Stimulated activated CD8-positive, alpha-beta memory T cell treated with anti-CD3 and anti-CD28 coated beads, Interleukin-7, amount 100 ng/mL, for 48 hours (primary cell): ENCODE measurements at regions not wholly inside any gene's neighbourhood (a gene's known extent, or its start where the extent isn't known, plus 50 kb on each side); places are given as distances from the start of the nearest gene placed in this dataset.
A peak's percentile ranks its signal among the peaks of the same experiment; 100 is the strongest.
"Not testable (repeated sequence)": the region's sequence is repeated elsewhere in the genome, so short reads cannot be mapped to it uniquely, and the experiment has no call there.

Source experiments
- DNase-seq, 2 donors: peaks; one replicate each; pipeline ENCODE4 v3.0.0-alpha.2; 2020; ENCODE audit warnings: low read depth in 1 of 2; ENCODE audit errors: extremely low read depth in 1 of 2

GRCh38 chr6:118719351-118720124, 68.1 kb upstream of the CEP85L start:
- DNase-seq = no peak

DNA sequence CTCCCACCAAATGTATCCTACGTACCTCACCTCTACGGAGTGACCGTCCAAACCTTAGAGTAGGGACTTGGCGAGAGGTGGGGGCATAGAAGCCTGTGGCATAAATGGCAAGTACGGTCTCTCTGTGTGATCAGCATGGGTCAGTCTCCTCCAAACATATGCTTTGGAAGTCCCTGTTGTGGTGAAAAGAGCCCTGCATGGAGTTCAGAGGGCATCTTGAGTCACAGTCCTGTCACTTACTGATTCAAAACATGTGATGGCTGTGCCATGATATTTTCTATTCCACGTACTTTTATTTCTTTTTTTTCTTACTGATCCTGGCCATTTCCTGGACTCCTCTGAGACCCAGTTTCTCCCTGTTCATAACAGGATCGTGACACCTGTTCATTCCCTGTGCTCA, 67.5 kb upstream of the CEP85L start:
- DNase-seq = no peak

GRCh38 chr6:118718297-118718696, 66.9 kb upstream of the CEP85L start:
- no peak for DNase-seq

DNA sequence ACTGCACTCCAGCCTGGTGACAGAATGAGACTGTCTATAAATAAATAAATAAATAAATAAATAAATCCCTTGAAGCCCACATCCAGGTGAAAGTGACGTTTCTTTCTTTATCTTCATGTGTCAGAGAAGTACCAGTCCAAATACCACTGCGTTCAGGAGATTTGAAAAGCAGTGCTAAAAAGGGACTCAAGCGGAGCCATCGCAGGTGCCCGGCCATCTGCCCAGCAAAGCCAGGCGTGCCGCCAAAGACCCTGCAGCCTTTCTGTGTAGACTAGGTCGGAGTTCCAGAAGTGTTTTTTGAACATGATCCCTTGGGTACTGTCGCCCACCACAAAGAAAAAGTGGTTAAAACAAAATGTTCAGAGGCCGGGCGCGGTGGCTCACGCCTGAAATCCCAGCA, 65.7 kb upstream of the CEP85L start:
- DNase-seq = no peak

GRCh38 chr6:118715907-118716306, 64.5 kb upstream of the CEP85L start:
- DNase-seq = not testable (repeated sequence)

GRCh38 chr6:118715376-118715775, 64.0 kb upstream of the CEP85L start:
- DNase-seq = no peak

DNA sequence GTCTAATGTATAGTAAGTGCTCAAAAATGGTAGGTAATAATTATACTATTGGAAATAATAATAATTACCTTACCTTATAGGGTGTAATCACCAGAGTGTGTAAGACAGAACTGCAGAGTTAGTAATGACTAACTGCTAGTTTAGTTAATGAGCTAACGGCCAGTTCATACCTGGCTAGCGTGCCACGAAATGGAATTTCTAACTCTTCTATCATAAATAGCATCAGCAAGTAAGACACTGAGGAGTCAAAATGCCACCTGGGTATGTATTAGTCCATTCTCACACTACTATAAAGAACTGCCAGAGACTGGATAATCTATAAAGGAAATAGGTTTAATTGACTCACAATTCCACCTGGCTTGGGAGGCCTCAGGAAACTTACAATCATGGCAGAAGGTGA, 63.4 kb upstream of the CEP85L start:
- DNase-seq = no peak

GRCh38 chr6:118712969-118713368, 61.6 kb upstream of the CEP85L start:
- DNase-seq = no peak

GRCh38 chr6:118710616-118711015, 59.2 kb upstream of the CEP85L start:
- no peak for DNase-seq

DNA sequence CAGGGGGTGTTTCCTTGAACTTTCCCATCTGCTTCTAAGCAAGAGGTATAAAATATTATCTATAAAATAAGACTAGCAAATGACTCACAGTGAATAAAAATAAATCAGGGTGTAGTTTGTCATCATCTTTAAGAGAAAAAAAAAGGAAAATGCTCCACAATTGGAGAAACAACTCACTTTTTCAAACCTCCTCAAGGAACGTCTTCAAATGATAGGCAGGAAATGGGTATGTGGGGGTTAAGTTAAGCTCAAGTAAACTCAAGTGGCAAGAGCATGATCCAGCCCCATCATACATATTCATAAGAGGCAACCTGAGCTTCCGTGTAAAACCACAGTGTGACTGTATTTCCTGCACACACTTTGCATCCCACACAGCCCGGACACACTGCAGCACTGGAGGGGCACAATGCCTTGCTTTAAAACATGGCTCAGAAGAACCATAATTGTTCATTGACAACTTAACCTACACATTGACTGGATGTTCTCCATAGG, 58.5 kb upstream of the CEP85L start:
- peak; percentile 45 to 79 for DNase-seq

DNA sequence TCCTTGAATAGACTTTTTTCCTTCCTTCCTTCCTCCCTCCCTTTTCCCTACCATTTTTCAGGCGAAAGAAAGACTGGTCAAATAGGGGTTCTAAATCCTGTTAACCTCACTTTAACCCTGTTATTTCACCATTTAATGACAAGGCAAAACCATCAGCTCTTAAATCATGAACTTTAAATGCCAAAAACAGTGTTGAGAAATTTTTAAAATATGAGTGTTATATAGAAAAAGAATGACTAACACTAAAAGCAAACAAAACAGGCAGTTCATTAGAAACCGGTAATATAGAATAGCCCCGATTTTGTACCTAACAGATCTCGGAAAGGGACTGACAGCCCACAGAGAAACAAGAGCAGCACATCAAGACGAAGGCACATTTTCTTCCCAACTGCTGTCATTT, 57.4 kb upstream of the CEP85L start:
- DNase-seq = no peak

DNA sequence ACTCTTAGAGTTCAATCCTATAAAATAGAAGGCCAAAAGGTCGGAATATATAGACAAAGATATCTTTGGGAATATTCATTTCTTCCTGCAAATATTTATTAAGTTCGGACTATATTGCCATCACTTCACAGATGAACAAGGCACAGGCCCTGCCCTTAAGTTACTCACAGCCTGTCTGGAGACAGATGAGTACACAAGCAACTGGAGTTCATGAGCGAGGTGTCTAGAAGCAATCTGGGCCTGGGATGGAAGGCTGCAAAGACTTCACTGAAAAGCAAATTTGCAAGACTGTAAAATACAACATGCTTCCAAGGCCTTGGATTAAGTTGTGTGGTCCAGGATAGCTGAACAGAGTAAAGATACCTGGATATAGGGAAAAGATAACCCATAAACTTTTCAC, 56.7 kb upstream of the CEP85L start:
- no peak for DNase-seq

DNA sequence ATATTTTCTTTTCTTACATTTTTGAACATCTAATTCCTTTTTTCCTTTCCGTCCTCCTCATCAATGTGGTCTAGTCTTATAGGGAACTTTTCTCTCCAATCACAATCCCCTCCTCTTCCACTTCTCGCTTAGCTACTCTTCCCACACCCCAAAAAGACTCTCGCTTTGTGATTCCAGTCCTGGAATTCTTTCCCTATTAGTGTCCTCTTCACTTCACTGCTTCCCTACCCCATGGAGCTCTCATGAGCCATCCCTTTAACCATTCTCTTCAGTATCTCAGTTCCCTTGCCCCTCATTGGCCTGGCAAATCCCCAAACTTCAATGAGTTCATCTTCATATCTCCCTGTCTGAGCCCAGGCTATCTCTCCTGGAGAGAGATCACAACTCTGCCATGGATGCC, 55.3 kb upstream of the CEP85L start:
- DNase-seq = no peak

DNA sequence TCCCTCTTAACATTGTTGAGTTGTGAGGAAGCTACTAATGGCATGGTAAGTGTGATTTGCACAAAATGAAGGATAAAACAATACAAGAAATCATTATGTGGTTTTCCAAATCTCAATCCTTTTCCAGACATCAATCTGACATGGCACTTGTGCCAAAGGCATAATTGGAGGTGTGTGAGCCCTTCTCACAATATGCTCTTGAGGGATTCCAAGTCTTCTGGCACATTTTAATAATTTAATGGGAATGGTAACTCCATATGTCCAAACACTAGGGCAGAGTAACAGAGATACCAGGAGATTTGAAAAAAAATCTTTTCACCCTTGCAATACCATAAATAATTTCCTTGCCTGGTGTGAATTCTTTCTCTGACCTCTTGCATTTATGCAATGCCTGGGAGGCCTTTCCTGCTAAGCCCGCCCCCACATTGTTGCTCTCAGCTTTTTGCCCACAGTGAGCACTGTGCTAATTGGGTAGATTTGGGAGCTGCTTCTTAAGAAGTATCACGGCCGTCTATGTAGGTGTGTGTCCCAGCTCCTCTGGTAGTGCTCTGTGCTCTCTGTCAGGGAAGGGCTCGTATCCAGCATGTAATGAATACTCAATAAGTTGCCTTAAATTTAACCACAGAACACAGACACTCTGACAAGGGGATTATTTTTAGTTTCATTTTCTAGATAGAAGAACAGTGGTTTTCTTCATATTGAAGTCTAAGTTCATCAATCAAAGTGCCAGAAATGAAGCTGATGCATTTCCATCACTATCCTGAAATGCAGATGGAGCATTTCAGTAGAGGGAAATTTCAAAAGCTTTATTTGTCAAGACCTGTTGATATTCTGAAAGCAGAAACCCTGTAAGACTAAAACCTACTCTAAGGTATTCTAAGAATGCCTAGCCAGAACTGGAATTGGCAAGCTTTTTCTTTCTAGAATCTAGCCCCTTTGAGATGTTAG, 54.4 kb upstream of the CEP85L start:
- DNase-seq = peak in 1 of 2 donors; percentile 37

DNA sequence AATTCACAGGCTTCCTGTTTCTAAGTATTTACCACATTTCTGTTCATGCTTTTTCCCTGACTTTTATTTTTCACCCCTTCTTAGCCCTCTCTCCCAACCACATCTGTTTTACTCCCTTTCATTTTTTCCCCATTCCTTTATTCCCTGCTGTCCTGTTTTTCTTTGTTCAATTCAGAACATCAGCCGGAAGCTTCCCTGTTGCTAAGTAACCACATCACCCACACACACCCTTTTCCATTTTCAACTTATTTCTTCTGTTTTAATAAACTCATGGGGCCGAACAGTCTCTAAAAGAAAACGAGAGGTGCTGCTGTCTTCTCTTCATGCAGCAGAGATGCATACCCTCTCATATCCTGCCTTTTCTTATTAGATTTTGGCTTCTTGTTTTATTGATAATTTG, 53.5 kb upstream of the CEP85L start:
- DNase-seq = no peak

GRCh38 chr6:118701260-118701659, 49.9 kb upstream of the CEP85L start:
- DNase-seq = not testable (repeated sequence)
